ENCODE measurements at regions not wholly inside any gene's neighbourhood (a gene's known extent, or its start where the extent isn't known, plus 50 kb on each side); places are given as distances from the start of the nearest gene placed in this dataset.

- TF ChIP-seq, protein P1, sequence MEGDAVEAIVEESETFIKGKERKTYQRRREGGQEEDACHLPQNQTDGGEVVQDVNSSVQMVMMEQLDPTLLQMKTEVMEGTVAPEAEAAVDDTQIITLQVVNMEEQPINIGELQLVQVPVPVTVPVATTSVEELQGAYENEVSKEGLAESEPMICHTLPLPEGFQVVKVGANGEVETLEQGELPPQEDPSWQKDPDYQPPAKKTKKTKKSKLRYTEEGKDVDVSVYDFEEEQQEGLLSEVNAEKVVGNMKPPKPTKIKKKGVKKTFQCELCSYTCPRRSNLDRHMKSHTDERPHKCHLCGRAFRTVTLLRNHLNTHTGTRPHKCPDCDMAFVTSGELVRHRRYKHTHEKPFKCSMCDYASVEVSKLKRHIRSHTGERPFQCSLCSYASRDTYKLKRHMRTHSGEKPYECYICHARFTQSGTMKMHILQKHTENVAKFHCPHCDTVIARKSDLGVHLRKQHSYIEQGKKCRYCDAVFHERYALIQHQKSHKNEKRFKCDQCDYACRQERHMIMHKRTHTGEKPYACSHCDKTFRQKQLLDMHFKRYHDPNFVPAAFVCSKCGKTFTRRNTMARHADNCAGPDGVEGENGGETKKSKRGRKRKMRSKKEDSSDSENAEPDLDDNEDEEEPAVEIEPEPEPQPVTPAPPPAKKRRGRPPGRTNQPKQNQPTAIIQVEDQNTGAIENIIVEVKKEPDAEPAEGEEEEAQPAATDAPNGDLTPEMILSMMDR (IDR thresholded peaks at IDR 0.05): no peak
- TF ChIP-seq POLR2AphosphoS5 (IDR thresholded peaks at IDR 0.05) (no peak), POLR2A (IDR thresholded peaks at IDR 0.05) (no peak), EP300 (IDR thresholded peaks at IDR 0.05) (no peak)
These were observed 1097.3 kb downstream of the SLC16A7 start for GRCh38 chr12:60693019-60693626.
